SK-N-DZ (cell line): ENCODE measurements at regions not wholly inside any gene's neighbourhood (a gene's known extent, or its start where the extent isn't known, plus 50 kb on each side); places are given as distances from the start of the nearest gene placed in this dataset.

Experiments
- DNase-seq: peaks from one replicate; pipeline ENCODE4 v3.0.0-alpha.2; 2015; ENCODE audit warnings: low spot score

DNA sequence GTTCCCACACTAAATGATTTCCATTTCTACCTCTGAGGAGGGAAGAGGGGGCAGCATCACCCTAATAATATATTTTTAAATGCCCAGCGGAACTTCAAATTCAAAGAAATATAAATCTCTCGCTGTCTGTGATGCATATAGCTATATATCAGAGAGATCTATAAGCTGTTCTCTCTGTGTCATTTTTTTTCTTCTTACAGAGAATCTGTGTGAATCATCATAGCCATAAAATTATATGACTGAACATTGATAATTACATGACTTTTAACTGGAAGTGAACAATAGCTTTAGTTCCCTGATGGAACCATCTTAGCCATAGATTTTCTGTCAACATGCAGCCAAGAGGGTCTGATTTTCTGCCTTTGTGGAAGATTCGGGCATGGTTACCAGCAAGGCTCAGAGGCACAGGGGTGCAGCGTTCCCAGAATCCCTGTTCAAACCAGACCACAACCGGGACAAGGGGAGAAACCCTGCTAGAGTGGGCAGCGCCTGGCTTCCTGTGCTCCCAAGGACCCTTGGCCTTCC, 93.7 kb upstream of the OSMR start:
- no peak for DNase-seq

GRCh38 chr5:38752622-38753021, 93.2 kb upstream of the OSMR start:
- DNase-seq, result no peak

DNA sequence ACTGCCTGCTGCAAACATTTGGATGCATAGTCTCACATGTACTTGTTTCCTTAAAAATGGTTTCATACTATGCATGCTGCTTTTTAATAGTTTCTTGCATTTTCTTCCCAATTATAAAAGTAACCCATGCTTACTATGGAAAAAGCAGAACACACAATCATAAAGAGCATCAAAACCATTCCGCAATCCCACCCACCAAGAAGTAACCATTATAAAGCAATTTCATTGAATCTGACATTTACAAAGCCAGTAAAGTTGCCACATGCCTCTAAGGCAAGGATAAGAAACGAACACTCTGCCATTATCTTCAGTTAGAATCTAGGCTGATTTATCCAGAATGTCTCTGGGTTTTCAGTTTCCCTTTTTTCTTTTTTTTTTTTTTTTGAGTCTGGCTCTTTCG, 92.7 kb upstream of the OSMR start:
- peak; percentile 12 for DNase-seq

GRCh38 chr5:38753776-38754175, 92.0 kb upstream of the OSMR start:
- no peak for DNase-seq

DNA sequence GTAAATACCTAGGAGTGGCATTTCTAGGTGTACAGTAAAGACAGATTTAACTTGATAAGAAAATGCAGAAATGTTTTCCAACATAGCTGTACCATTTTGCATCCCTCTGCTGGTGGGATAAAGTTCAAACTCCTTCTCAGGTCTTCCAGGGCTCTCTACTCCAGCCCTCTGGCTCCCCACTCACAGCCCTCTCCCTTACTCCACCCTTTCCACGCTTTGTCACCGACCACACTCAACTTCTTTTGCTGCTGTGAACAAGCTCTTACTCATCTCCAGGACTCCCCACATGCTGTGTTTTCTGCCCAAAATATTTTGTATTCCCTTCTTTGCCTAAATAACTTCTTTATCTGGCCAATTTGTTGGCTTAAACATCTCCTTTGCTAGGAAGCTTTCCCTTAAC, 90.6 kb upstream of the OSMR start:
- no peak for DNase-seq

DNA sequence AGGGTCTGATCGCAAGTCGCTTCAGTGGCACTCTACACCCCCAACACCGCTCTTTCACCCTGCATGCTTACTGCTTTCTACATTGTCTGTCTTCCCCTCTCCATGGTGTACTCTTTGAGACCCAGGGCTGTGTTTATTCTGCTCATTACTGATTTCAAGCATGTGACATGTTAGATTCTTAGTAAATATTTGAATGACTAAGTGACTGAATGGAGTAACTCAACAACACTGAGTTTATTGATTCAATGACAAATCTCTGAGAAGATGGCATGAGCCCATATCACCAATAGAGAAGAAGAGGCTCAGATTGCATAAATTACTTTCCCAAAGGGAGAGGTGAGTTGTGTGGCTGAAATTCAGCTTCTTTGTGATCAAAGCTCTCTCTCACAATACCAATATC, 89.7 kb upstream of the OSMR start:
- no peak for DNase-seq

DNA sequence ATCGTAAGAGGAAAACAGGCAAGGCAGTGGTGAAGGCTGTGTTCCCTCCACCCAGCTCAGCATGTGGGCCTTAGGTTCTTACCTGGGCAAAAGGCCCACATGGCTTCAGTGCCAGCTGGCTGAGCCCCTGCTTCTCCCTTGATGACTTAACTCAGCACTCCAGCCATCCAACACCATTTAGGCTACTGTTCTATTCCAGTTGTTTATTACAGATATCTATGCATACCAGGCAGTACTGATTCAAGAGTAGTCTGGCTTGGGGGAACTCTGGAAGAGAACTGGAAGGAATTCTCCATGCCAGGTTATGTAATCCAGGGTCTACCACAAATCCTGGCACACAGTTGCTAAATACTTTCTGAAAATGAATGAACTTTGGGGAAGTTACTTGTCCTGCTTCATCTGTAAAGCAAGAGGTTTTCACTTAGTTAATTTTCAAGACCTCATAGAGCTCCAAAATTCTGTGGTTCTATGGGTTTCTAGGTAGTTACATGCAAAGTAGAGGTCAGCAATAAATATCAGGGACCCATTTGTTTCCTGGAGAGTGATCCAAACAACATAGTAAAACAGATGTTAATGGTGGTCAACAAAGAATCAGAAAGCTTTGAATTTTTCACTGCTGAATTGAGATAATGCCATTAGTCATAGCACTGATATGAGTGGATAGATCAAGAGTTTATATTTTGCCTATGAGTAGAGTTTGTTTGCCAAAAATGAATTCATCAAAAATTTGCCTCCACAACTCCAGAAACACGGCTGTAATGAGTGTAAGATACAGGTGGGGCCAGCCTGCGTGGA, 88.2 kb upstream of the OSMR start:
- no peak for DNase-seq

DNA sequence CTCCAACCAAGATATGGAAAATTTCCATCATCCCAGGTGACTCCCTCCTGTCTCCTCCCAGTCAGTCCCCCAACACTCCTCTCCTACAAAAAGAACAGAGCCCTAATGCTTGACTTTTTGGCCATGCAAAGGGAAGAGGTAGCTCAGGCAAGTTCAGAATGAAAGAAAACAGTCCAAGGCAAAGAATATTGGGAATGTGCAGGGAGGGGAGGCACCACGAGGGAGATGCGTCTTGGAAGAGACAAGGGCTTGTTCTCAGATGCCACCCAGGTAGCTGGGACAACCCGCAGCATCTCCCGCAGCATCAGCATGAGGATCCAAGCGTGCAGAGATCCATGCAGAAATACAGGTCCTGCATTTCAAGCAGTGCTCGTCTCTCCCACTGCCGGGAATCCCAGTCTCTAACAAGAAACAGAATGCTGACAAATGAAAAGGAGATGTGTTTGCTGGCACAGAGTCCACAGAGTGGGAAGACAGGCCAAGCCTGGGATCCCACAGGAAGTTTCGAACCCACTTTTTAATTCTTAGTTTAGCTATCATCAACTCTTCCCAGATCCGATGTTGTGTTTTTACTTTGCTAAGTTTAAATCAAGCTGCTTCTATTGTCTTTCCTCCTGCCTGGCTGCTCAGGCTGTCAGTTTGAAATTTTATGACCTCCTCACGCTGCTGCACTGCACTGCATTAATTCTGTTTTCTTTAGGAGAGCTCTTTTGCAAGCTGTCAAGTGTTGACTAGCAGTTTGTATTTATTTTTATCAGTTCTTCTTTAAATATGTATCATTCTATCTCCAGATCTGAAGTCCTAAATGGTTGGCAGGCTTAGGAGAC, 86.8 kb upstream of the OSMR start:
- DNase-seq, result no peak

DNA sequence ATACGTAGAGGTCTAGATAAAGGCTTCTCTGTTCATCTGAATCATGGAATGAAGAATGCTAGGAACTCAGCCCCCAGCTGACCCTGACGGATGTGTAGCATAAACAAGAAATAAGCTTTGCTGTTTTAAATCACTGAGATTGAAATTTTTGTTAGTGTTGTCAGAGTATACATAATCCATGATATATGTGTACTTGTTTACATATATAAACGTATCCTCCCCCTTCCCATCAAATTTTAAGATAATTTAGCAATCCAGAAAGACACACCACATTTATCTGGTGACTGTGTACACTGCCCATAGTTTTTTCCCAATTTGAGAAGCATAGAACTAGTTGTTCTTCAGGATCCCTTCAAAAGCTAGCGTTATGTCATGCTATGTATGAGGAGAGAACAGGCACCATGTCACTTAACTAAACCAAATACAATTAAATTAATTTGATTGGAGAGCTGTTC, 80.8 kb upstream of the OSMR start:
- DNase-seq, result no peak

GRCh38 chr5:38765399-38765861, 80.4 kb upstream of the OSMR start:
- DNase-seq, result peak; percentile 37

GRCh38 chr5:38766151-38766550, 79.7 kb upstream of the OSMR start:
- DNase-seq, result no peak

DNA sequence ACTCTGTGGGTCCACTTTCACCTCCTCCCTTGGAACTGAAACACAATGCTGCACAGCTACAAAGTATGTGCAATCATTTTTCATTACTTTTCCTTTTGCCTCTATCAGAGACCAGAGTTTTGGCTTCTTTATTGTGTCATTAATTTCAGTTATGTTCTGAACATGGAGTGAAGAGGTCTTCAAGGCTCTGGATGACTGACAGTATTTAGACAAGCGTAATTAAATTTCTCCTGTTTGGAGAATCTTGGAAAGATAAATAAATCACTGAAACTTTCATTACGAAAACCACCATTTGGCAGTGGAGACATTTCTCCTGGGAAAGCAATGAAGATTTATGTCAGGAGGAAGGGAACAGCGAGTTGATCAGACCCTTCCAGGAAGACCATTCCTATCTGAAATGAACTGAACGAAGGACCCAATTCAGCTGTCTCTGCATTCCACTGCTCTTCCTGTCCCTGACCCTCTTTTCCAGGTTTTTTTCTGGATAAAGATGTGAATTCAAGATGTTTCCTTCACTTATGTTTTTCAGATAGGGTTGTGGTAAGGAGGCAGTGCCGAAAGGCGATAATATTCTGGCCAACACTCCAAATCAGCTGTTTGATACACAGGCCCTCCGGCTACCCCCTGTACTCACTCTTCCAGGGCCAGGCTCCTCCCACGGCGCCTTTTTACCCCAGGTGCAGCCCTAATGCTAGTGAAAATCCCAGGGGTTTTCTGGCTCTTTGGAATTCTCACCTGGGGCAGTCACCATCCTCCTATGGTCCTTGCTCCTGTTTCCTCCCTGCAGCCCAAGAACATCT, 77.2 kb upstream of the OSMR start:
- DNase-seq, result no peak

GRCh38 chr5:38772471-38772870, 73.3 kb upstream of the OSMR start:
- no peak for DNase-seq

DNA sequence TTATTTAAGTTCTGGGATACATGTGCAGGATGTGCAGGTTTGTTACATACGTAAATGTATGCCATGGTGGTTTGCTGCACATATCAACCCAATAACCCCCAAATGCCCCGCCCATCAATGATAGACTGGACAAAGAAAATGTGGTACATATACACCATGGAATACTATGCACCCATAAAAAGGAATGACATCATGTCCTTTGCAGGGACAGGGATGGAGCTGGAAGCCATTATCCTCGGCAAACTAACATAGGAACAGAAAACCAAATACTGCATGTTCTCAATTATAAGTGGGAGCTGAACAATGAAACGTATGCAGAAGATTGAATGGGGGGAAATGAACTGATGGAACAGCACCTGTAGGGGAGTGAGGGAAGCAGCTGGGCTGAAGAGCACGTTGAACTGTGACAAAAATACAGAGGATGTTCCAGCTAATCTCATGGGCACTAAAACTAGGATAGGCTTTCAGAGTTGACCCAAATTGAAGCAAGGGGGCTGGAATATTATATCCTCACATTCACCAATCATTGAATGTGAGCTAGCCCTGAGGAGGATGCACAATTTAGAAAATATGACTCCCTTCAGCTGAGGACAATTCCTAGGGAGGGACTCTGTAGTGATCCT, 70.5 kb upstream of the OSMR start:
- no peak for DNase-seq

DNA sequence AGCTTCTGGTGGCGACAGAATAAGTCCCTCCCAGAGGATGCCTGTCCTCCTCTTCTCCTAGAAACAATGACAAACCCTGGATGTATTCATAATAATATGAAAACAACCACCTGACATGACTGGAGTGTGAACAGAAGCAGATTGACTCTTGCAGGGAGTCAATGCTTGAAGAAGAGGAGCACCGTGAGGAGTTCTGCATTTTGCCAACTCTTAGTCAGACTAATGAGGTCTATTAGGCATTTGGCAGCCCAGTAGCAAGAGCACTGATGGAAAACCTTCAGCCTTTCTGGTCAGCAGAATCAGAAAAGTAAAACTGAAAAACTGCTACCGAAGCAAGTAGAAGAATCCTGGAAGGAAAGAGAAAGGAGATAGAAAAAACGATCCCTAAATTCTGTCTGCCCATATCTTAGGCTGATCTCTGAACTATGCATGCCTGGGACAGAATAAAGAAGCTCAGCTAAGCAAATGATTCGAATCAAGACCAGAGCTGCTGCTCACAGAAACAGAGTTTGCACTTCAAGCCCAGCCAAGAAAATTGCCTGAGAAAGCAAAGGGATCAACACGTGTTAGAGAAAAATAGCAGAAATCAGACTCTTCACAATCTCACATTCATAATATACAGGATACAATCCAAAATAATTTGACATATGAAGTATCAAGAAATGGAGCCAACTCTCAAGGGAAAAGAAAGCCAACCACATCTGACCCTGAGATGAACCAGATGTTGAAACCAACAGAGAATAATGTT, 69.5 kb upstream of the OSMR start:
- no peak for DNase-seq

DNA sequence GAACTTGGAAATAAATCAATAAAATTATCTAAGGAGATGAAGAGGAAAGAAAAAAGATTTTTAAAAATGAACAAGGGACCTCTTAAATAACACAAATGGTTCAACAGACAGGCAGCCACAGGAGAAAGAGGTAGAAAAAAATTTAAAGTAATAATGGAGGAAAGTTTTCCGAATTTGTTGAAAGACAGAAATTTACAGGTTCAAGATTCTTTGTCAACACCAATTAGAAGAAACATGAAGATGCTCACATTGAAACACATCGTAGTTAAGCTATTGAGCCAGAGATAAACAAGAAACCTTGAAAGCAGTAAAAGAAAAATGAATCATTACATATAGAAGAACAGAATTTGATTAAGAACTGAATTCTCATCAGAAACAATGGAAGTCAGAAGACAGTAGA, 68.7 kb upstream of the OSMR start:
- no peak for DNase-seq

GRCh38 chr5:38780316-38780715, 65.5 kb upstream of the OSMR start:
- no peak for DNase-seq

DNA sequence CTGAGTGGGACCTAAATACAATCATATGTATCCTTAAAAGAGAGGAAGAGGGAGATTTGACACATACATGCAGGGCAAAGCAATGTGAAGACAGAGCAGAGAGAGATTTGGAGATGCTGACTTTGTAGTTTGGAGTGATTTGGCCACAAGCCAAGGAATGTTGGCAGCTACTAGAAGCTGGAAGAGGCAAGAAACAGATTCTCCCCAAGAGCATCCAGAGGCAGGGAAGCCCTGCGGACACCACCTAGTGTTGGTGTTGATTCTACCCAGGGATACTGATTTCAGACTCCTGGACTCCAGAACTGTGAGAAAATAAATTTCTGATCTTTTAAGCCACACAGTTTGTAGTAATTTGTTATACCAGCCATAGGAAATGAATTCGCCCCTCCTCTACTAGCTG, 64.9 kb upstream of the OSMR start:
- DNase-seq, result no peak

- no peak for DNase-seq
Measured at GRCh38 chr5:38782180-38782835, 63.5 kb upstream of the OSMR start.

- no peak for DNase-seq
Measured at GRCh38 chr5:38783011-38783561, 62.7 kb upstream of the OSMR start.
